Cardiac fibroblast (primary cell): ENCODE measurements at regions not wholly inside any gene's neighbourhood (a gene's known extent, or its start where the extent isn't known, plus 50 kb on each side); places are given as distances from the start of the nearest gene placed in this dataset.
A peak's percentile ranks its signal among the peaks of the same experiment; 100 is the strongest.
"Not testable (repeated sequence)": the region's sequence is repeated elsewhere in the genome, so short reads cannot be mapped to it uniquely, and the experiment has no call there.

Experiments
- DNase-seq, 2 donors: peaks; one replicate each; pipeline versions ENCODE4 v3.0.0 to v3.0.0-alpha.2; 2010; ENCODE audit warnings: low read depth in 2 of 2
- H3K4me3 ChIP-seq, 2 donors: replicated peaks in 1 of 2; 1 replicate in 1 of 2; 2 replicates in 1 of 2; pipeline ENCODE4 v1.5.1; 2011; ENCODE audit warnings: low read depth in 2 of 2, low read length in 2 of 2, mild to moderate bottlenecking in 2 of 2, moderate library complexity in 1 of 2
- CTCF ChIP-seq: IDR thresholded peaks from one replicate; pipeline ENCODE4 v1.5.1; 2011; ENCODE audit warnings: low read depth, mild to moderate bottlenecking, low read length, inconsistent platforms

- H3K4me3 ChIP-seq, result no peak overlapping the region
- no peak for DNase-seq
Measured at GRCh38 chr18:57950542-57950941, 93.5 kb upstream of the NEDD4L start.

DNA sequence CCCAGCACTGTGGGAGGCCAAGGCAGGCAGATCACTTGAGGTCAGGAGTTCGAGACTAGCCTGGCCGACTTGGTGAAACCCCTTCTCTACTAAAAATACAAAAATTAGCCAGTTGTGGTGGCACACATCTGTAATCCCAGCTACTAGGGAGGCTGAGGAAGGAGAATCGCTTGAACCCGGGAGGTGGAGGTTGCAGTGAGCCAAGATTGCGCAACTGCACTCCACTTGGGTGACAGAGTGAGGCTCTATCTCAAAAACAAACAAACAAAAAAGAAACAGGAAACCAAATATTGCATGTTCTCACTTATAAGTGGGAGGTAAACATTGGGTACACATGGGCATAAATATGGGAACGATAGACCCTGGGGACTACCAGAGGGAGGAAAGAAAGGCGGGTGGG, 94.7 kb upstream of the NEDD4L start:
- not testable (repeated sequence) for H3K4me3 ChIP-seq, DNase-seq

More at GRCh38 chr18:57950542-57950941, 93.5 kb upstream of the NEDD4L start:
- TF ChIP-seq CTCF, result no peak

GRCh38 chr18:57947117-57947516, 96.9 kb upstream of the NEDD4L start:
- no peak for DNase-seq
- no peak for TF ChIP-seq CTCF
- H3K4me3 ChIP-seq, result no peak overlapping the region

DNA sequence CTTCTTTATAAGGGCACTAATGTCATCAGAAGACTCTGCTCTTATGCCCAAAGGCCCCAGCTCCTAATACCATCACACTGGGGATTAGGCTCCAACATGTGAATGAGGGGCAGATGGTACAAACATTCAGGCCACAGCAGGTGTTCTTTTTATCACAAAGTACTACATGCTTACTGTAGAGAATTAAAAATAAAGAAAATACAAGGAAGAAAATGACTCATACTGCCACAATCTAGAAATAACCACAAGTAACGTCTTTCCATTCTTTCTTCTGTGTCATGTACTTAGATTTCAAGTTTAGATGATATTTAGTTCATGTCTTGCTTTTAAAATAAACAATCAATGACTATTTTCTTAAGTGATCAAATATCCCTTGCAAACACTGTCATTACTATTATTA, 100.3 kb upstream of the NEDD4L start:
- no peak for TF ChIP-seq CTCF

DNA sequence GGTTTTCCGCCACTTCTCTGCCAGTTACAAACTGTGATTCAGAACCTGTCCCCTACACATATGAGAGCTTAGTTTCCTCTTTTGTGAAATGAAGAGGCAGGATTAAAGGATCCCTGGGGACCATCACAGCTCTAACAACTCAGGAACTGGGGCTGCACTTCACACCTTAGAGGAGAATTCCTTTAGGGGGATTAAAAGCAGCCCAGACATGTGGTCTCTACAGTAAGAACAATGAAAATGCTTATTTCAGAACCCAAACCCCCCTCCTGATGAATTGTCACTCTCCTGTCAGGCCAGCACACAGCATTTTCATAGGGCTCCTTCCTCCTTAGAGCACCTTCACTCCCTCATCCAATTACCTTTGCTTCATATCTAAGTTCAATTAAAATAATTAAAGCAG, 101.5 kb upstream of the NEDD4L start:
- H3K4me3 ChIP-seq, result no peak overlapping the region
- no peak for TF ChIP-seq CTCF
- DNase-seq, result no peak

More for the DNA sequence above, 100.3 kb upstream of the NEDD4L start:
- no peak overlapping the region for H3K4me3 ChIP-seq
- DNase-seq, result peak in 1 of 2 donors; percentile 46

DNA sequence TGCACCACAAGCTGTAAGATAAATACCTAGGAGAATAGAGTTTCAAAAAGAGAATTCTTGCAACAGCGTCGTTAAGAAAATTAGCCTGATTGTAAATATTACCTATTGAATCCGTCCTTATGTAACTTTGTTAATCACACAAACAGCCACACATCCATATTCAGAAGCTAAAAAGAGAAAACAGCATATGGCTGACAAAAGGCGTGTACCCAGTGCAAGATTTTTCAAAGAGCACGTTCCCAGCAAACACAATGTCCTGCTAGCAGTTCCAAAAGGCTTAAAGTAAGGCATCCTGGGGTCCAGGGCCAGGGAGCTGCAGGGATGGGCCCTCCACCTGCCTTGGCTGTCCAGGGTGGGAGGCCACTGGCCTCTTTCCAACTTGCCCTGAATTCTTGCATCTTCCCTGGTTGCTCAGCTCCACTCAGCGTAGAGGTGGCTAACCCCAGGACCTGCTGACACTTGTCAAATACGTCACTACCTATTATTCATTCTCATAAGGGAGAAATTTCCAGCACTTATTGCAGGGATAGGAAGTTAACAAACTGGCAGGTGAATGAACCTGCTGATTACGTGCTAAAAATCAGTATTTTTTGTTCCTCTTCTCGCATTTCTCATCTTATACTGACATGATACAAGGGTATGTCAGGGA, 102.1 kb upstream of the NEDD4L start:
- no peak for TF ChIP-seq CTCF
- no peak overlapping the region for H3K4me3 ChIP-seq
- no peak for DNase-seq

GRCh38 chr18:57940166-57940660, 103.8 kb upstream of the NEDD4L start:
- no peak for TF ChIP-seq CTCF
- no peak overlapping the region for H3K4me3 ChIP-seq
- no peak for DNase-seq

- H3K4me3 ChIP-seq, DNase-seq: not testable (repeated sequence)
Measured at GRCh38 chr18:57934375-57934774, 109.7 kb upstream of the NEDD4L start.
